ENCODE measurements at regions not wholly inside any gene's neighbourhood (a gene's known extent, or its start where the extent isn't known, plus 50 kb on each side); places are given as distances from the start of the nearest gene placed in this dataset.

DNA sequence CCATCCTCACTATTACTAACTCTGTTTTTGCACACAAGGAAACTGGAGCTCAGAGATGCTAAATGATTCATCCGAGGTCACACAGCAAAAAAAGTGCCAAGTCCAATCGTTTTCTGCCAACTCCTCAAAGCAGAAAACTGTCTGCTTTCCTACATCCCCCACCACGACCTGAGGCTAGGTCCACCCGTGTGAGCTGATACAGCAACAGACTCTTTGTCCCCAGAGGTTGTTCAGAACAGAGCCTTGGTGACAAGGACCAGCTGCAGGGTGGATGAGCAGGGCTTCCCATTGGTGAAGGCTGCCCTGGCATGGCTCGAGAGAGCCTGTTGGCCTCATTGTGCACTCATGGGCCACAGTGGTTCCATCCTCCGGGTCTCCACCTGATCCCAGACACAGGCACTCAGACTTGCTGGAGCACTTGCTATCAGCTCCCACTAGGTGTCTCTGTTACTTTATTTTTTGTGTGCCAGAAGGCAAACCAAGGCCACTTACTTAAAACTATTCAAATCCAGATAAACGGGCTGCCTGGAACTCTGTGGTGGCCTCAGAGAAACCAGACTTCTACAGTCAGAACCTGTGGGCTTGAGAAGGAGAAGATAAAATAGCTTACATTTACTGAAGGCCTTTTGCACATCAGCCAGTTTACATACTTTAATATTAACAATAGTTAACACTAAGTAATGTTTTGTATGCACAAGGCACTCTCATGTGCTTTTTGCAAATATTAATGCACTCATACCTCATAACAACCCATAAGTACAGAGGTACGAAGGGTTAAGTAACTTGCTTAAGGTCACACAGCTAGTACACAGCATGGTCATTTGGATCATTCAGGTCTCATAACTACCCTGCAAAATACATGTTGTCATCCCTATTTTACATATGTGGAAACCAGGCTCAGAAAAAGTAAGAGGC lies 62.9 kb upstream of the CTIF start:
- Histone ChIP-seq H3K9me3 (ENCODE audit: insufficient read depth, low read length) (no peaks in the 10 kb centered on the region), H3K9ac (ENCODE audit: insufficient read length, low read depth) (no peak overlapping the region), H3K4me3 (ENCODE audit: insufficient read length, low read depth) (no peak overlapping the region), H3K36me3 (ENCODE audit: insufficient read depth, insufficient read length, low read length) (no peaks in the 10 kb centered on the region), H3K27me3 (ENCODE audit: insufficient read depth, insufficient read length) (no peaks in the 10 kb centered on the region), H3K4me1 (ENCODE audit: insufficient read depth, insufficient read length) (no peaks in the 10 kb centered on the region)
- no peak for TF ChIP-seq SUZ12 (IDR thresholded peaks at IDR 0.05; ENCODE audit: extremely low read depth, insufficient read depth, insufficient read length)
- no peak for TF ChIP-seq YY1 (IDR thresholded peaks at IDR 0.05; ENCODE audit: insufficient read depth, insufficient read length)
- no peak for TF ChIP-seq ZNF274 (IDR thresholded peaks at IDR 0.05; ENCODE audit: low read depth, low read length)
- DNase-seq (ENCODE audit: low read depth, low spot score): peak; percentile 47

DNA sequence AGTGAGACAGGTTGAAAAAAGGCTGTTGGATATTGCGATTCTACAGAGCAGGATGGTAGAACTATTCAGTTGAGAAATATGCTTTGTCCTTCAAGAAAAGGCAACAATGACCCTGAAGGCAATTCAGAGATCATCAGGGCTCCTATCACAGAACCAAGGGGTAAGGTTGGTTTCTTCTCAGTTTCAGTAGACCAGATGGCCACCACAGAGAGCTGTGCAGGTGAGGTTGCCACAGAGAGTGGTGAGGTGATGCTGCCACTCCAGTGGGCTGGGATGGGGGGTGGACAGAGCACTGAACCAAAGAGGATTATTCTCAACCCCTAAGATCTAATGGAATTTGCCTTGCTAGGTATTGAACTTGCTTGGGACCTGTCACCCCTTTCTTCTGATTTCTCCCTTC lies 64.6 kb upstream of the ZBTB7C start:
- no peaks in the 10 kb centered on the region for H3K4me1 ChIP-seq (ENCODE audit: insufficient read depth, insufficient read length)
- no peak for TF ChIP-seq ZNF274 (IDR thresholded peaks at IDR 0.05; ENCODE audit: low read depth, low read length)
- TF ChIP-seq SUZ12 (IDR thresholded peaks at IDR 0.05; ENCODE audit: extremely low read depth, insufficient read depth, insufficient read length): no peak
- TF ChIP-seq YY1 (IDR thresholded peaks at IDR 0.05; ENCODE audit: insufficient read depth, insufficient read length): no peak
- H3K9ac ChIP-seq (ENCODE audit: insufficient read length, low read depth): no peak overlapping the region
- no peak for DNase-seq (ENCODE audit: low read depth, low spot score)
- no peaks in the 10 kb centered on the region for H3K36me3 ChIP-seq (ENCODE audit: insufficient read depth, insufficient read length, low read length)
- no peaks in the 10 kb centered on the region for H3K9me3 ChIP-seq (ENCODE audit: insufficient read depth, low read length)
- no peaks in the 10 kb centered on the region for H3K27me3 ChIP-seq (ENCODE audit: insufficient read depth, insufficient read length)
- no peak overlapping the region for H3K4me3 ChIP-seq (ENCODE audit: insufficient read length, low read depth)

DNA sequence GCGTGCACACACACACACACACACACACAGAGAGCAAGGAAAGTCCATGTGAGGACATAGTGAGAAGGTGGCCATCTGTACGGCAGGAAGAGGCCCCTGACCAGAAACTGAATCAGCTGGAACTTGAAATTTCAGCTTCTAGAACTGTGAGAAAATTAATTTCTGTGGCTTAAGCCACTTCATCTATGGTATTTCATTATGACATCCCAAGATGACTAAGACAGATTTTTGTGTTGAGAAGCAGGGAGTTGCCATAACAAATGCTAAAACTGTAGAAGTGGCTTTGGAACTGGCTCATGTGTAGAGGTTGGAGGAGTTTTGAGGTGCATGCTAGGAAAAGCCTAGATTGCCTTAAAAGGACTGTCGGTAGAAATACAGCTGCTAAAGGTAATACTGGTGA lies 63.4 kb upstream of the ZBTB7C start:
- no peak for DNase-seq (ENCODE audit: low read depth, low spot score)
- no peak for TF ChIP-seq ZNF274 (IDR thresholded peaks at IDR 0.05; ENCODE audit: low read depth, low read length)
- TF ChIP-seq YY1 (IDR thresholded peaks at IDR 0.05; ENCODE audit: insufficient read depth, insufficient read length): no peak
- TF ChIP-seq SUZ12 (IDR thresholded peaks at IDR 0.05; ENCODE audit: extremely low read depth, insufficient read depth, insufficient read length): no peak
- no peaks in the 10 kb centered on the region for H3K27me3 ChIP-seq (ENCODE audit: insufficient read depth, insufficient read length)
- no peaks in the 10 kb centered on the region for H3K4me1 ChIP-seq (ENCODE audit: insufficient read depth, insufficient read length)
- H3K9me3 ChIP-seq (ENCODE audit: insufficient read depth, low read length): no peaks in the 10 kb centered on the region
- no peak overlapping the region for H3K9ac ChIP-seq (ENCODE audit: insufficient read length, low read depth)
- H3K36me3 ChIP-seq (ENCODE audit: insufficient read depth, insufficient read length, low read length): no peaks in the 10 kb centered on the region
- H3K4me3 ChIP-seq (ENCODE audit: insufficient read length, low read depth): no peak overlapping the region

DNA sequence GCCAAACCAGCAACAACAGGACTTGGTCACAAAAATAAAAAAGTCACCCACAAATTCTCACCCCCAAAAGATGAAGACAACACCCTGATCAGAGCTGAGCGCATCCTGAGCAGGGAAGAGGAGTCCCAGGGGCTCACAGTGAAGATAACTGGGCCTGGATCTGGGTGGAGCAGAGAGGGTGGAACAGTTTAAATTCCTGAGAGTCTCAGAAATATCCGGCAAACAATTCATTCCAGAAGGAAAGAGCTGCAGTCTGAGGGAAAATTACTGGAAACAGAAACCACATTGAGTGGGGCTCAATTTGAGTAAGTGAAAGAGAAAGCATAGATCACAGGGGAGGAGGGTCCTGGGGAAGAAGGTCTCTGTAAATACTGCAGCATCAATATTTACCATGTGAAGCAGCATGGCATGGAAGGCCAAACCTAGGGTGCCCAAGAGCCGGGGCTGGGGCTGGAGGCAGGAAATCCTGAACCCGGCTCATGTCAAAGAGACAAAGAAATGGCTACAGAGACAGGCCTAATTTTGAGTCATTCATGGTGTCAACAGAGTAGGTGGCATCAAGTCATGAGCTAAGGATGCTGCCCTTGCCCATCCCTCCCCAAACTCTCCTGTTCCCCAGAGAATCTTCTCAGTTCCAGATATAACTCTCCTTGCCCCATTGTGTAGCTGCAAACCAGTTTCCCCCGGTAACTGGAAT lies 61.4 kb upstream of the ZBTB7C start:
- H3K36me3 ChIP-seq (ENCODE audit: insufficient read depth, insufficient read length, low read length): no peaks in the 10 kb centered on the region
- H3K27me3 ChIP-seq (ENCODE audit: insufficient read depth, insufficient read length): no peaks in the 10 kb centered on the region
- H3K9me3 ChIP-seq (ENCODE audit: insufficient read depth, low read length): no peaks in the 10 kb centered on the region
- no peaks in the 10 kb centered on the region for H3K4me1 ChIP-seq (ENCODE audit: insufficient read depth, insufficient read length)
- no peak overlapping the region for H3K9ac ChIP-seq (ENCODE audit: insufficient read length, low read depth)
- H3K4me3 ChIP-seq (ENCODE audit: insufficient read length, low read depth): no peak overlapping the region
- no peak for DNase-seq (ENCODE audit: low read depth, low spot score)
- TF ChIP-seq YY1 (IDR thresholded peaks at IDR 0.05; ENCODE audit: insufficient read depth, insufficient read length) (no peak), SUZ12 (IDR thresholded peaks at IDR 0.05; ENCODE audit: extremely low read depth, insufficient read depth, insufficient read length) (no peak), ZNF274 (IDR thresholded peaks at IDR 0.05; ENCODE audit: low read depth, low read length) (no peak)

DNA sequence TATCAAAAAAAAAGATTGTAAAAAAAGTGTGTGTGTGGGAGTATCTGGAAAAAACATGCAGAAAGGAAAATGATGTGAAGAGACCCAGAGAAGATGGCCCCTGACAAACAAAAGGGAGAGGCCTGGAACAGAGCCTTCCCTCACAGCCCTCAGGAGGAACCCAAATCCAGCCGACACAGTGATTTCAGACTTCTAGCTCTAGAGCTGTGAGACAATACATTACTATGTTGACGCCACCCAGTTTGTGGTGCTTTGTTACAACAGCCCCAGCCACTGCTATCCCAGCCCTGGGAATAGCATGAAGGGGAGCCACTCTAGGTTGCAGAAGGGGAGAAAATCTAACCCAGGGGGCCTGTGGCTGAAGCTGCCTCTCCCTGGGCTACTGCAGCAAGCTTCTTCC lies 59.0 kb upstream of the ZBTB7C start:
- H3K36me3 ChIP-seq (ENCODE audit: insufficient read depth, insufficient read length, low read length): no peaks in the 10 kb centered on the region
- no peak for DNase-seq (ENCODE audit: low read depth, low spot score)
- H3K4me1 ChIP-seq (ENCODE audit: insufficient read depth, insufficient read length): no peaks in the 10 kb centered on the region
- no peaks in the 10 kb centered on the region for H3K27me3 ChIP-seq (ENCODE audit: insufficient read depth, insufficient read length)
- no peak for TF ChIP-seq YY1 (IDR thresholded peaks at IDR 0.05; ENCODE audit: insufficient read depth, insufficient read length)
- TF ChIP-seq ZNF274 (IDR thresholded peaks at IDR 0.05; ENCODE audit: low read depth, low read length): no peak
- no peak for TF ChIP-seq SUZ12 (IDR thresholded peaks at IDR 0.05; ENCODE audit: extremely low read depth, insufficient read depth, insufficient read length)
- H3K4me3 ChIP-seq (ENCODE audit: insufficient read length, low read depth): no peak overlapping the region
- H3K9ac ChIP-seq (ENCODE audit: insufficient read length, low read depth): no peak overlapping the region
- H3K9me3 ChIP-seq (ENCODE audit: insufficient read depth, low read length): no peaks in the 10 kb centered on the region

DNA sequence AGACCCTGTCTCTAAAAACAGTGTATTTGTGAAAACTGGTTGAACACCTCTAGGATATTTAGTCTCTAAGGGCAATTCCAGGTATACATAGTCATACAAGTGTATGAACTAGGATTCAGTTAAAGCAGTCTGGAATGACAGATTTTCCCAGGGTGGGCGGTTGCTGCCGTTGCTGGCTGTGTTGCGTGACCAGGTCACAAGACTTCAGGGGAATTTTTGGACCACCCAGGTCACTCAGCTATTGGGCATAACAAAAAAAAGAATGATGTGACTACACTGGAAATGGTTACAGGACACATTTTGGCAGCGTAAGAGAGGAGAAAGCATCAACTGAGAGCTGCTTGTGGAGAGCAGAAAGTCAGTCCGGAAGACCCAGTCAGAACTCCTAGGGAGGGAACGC lies 58.0 kb upstream of the ZBTB7C start:
- H3K4me3 ChIP-seq (ENCODE audit: insufficient read length, low read depth): no peak overlapping the region
- no peaks in the 10 kb centered on the region for H3K9me3 ChIP-seq (ENCODE audit: insufficient read depth, low read length)
- no peak overlapping the region for H3K9ac ChIP-seq (ENCODE audit: insufficient read length, low read depth)
- H3K36me3 ChIP-seq (ENCODE audit: insufficient read depth, insufficient read length, low read length): no peaks in the 10 kb centered on the region
- TF ChIP-seq SUZ12 (IDR thresholded peaks at IDR 0.05; ENCODE audit: extremely low read depth, insufficient read depth, insufficient read length) (no peak), ZNF274 (IDR thresholded peaks at IDR 0.05; ENCODE audit: low read depth, low read length) (no peak), YY1 (IDR thresholded peaks at IDR 0.05; ENCODE audit: insufficient read depth, insufficient read length) (no peak)
- DNase-seq (ENCODE audit: low read depth, low spot score): no peak
- no peaks in the 10 kb centered on the region for H3K4me1 ChIP-seq (ENCODE audit: insufficient read depth, insufficient read length)
- no peaks in the 10 kb centered on the region for H3K27me3 ChIP-seq (ENCODE audit: insufficient read depth, insufficient read length)

DNA sequence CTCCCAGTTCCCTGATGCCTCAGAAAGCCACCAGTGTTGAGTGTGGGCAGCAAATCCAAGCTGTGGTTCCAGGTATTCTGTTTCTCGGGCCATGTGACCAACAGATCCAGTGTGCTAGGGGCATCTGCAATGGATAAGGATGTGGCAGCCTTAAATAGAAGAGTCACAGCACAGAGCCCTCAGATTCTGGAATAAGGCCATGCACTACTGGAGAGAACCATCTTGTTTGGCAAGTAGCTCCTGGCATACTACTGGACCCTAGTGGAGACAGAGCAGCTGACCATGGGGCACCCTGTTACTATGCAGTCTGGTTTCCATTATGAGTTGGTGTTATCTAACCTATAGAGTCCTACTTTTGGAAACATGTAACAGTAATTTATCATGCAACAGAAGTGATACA lies 53.3 kb upstream of the ZBTB7C start:
- Histone ChIP-seq H3K9ac (ENCODE audit: insufficient read length, low read depth) (no peak overlapping the region), H3K4me3 (ENCODE audit: insufficient read length, low read depth) (no peak overlapping the region), H3K4me1 (ENCODE audit: insufficient read depth, insufficient read length) (no peaks in the 10 kb centered on the region)

More for the DNA sequence above, 53.3 kb upstream of the ZBTB7C start:
- Histone ChIP-seq H3K36me3 (ENCODE audit: insufficient read depth, insufficient read length, low read length) (no peaks in the 10 kb centered on the region), H3K9me3 (ENCODE audit: insufficient read depth, low read length) (no peaks in the 10 kb centered on the region; the same call in 1 of the 2 replicates), H3K27me3 (ENCODE audit: insufficient read depth, insufficient read length) (no peaks in the 10 kb centered on the region)
- TF ChIP-seq YY1 (IDR thresholded peaks at IDR 0.05; ENCODE audit: insufficient read depth, insufficient read length) (no peak), SUZ12 (IDR thresholded peaks at IDR 0.05; ENCODE audit: extremely low read depth, insufficient read depth, insufficient read length) (no peak), ZNF274 (IDR thresholded peaks at IDR 0.05; ENCODE audit: low read depth, low read length) (no peak)
- DNase-seq (ENCODE audit: low read depth, low spot score): no peak
